OCI-LY7 (cell line): ENCODE measurements at regions not wholly inside any gene's neighbourhood (a gene's known extent, or its start where the extent isn't known, plus 50 kb on each side); places are given as distances from the start of the nearest gene placed in this dataset.

Source experiments
- CTCF ChIP-seq: fragments of 200-600 bp; sonication (generic); conservative IDR thresholded peaks from 2 replicates; pipeline ENCODE4 v1.5.1; 2014; ENCODE audit warnings: mild to moderate bottlenecking, antibody characterized with exemption, low read length, moderate library complexity, mixed read lengths
- EZH2phosphoT487 ChIP-seq: fragments of 200-600 bp; sonication (generic); IDR thresholded peaks from 2 replicates; pipeline ENCODE4 v1.6.1; 2018; ENCODE audit warnings: low read depth, borderline replicate concordance, mild to moderate bottlenecking, mixed run types, antibody characterized with exemption, low read length, moderate library complexity, mixed read lengths

- TF ChIP-seq CTCF, result no peak
- no peak for TF ChIP-seq EZH2phosphoT487
Measured at GRCh38 chr2:180247658-180248057, 240.6 kb upstream of the CWC22 start.
